Trophoblast cell (in vitro differentiated cells and primary cell): ENCODE measurements at regions not wholly inside any gene's neighbourhood (a gene's known extent, or its start where the extent isn't known, plus 50 kb on each side); places are given as distances from the start of the nearest gene placed in this dataset.

Experiments used
- DNase-seq, 2 donors: peaks; one replicate each; pipeline ENCODE4 v3.0.0-alpha.2; 2016
- H2AFZ ChIP-seq: 2 replicates; pipeline ENCODE4 v1.6.1; 2013; ENCODE audit warnings: low read length, moderate library complexity, mild to moderate bottlenecking; ENCODE audit not compliant: insufficient read depth, poor library complexity
- H2AK5ac ChIP-seq: 2 replicates; pipeline ENCODE4 v1.6.1; 2013; ENCODE audit warnings: mild to moderate bottlenecking, low read length
- H2BK120ac ChIP-seq: 2 replicates; pipeline ENCODE4 v1.6.1; 2013; ENCODE audit warnings: low read length, mild to moderate bottlenecking, moderate library complexity; ENCODE audit not compliant: insufficient read depth, poor library complexity
- H2BK12ac ChIP-seq: 2 replicates; pipeline ENCODE4 v1.6.1; 2013; ENCODE audit warnings: mild to moderate bottlenecking, low read length, moderate library complexity
- H2BK5ac ChIP-seq: 2 replicates; pipeline ENCODE4 v1.6.1; 2013; ENCODE audit warnings: low read length, low read depth, moderate library complexity, mild to moderate bottlenecking; ENCODE audit not compliant: poor library complexity
- H3K14ac ChIP-seq: 2 replicates; pipeline ENCODE4 v1.6.1; 2013; ENCODE audit warnings: mild to moderate bottlenecking, low read length
- H3K18ac ChIP-seq: 2 replicates; pipeline ENCODE4 v1.6.1; 2013; ENCODE audit warnings: mild to moderate bottlenecking, low read length
- H3K23ac ChIP-seq: 2 replicates; pipeline ENCODE4 v1.6.1; 2013; ENCODE audit warnings: low read length
- H3K27ac ChIP-seq: 2 replicates; pipeline ENCODE4 v1.5.1; 2013; ENCODE audit warnings: low read depth, mild to moderate bottlenecking, inconsistent platforms, low read length, moderate library complexity
- H3K27me3 ChIP-seq: 2 replicates; pipeline ENCODE4 v1.6.1; 2013; ENCODE audit warnings: inconsistent platforms, mild to moderate bottlenecking, low read length, moderate library complexity; ENCODE audit not compliant: insufficient read depth
- H3K36me3 ChIP-seq, 2 experiments: 1 replicate in 1 of 2; 2 replicates in 1 of 2; pipeline ENCODE4 v1.6.1; 2013; ENCODE audit warnings: low read length in 2 of 2, mild to moderate bottlenecking in 2 of 2, moderate library complexity in 1 of 2; ENCODE audit not compliant: insufficient read depth in 2 of 2, control insufficient read depth in 1 of 2
- H3K4ac ChIP-seq: 2 replicates; pipeline ENCODE4 v1.6.1; 2013; ENCODE audit warnings: low read depth, mild to moderate bottlenecking, low read length, moderate library complexity
- H3K4me1 ChIP-seq, 2 experiments: 1 replicate in 1 of 2; 2 replicates in 1 of 2; pipeline ENCODE4 v1.6.1; 2013; ENCODE audit warnings: low read length in 2 of 2, mild to moderate bottlenecking in 2 of 2, moderate library complexity in 1 of 2; ENCODE audit not compliant: insufficient read depth in 2 of 2, control insufficient read depth in 1 of 2
- H3K4me2 ChIP-seq: 2 replicates; pipeline ENCODE4 v1.6.1; 2013; ENCODE audit warnings: inconsistent platforms, mild to moderate bottlenecking, low read length, moderate library complexity
- H3K4me3 ChIP-seq: 2 replicates; pipeline ENCODE4 v1.5.1; 2013; ENCODE audit warnings: mild to moderate bottlenecking, low read depth, low read length, inconsistent platforms
- H3K79me1 ChIP-seq: one replicate; pipeline ENCODE4 v1.6.1; 2013; ENCODE audit warnings: low read length
- H3K79me2 ChIP-seq: 2 replicates; pipeline ENCODE4 v1.6.1; 2013; ENCODE audit warnings: low read length, mild to moderate bottlenecking; ENCODE audit not compliant: control insufficient read depth, insufficient read depth, poor library complexity
- H3K9ac ChIP-seq: 2 replicates; pipeline ENCODE4 v1.6.1; 2013; ENCODE audit warnings: mild to moderate bottlenecking, low read length
- H3K9me3 ChIP-seq: 2 replicates; pipeline ENCODE4 v1.6.1; 2013; ENCODE audit warnings: low read depth, mild to moderate bottlenecking, control low read depth, inconsistent platforms, low read length; ENCODE audit not compliant: insufficient read depth
- H4K12ac ChIP-seq: 2 replicates; pipeline ENCODE4 v1.6.1; 2013; ENCODE audit warnings: low read depth, mild to moderate bottlenecking, low read length, moderate library complexity
- H4K8ac ChIP-seq: 2 replicates; pipeline ENCODE4 v1.6.1; 2013; ENCODE audit warnings: low read depth, mild to moderate bottlenecking, low read length, moderate library complexity
- H4K91ac ChIP-seq: one replicate; pipeline ENCODE4 v1.6.1; 2013; ENCODE audit warnings: low read depth, mild to moderate bottlenecking, low read length, moderate library complexity
- WGBS: extraction: QIAGEN DNeasy Blood & Tissue Kit; methylation state at CpG from one replicate; pipeline ENCODE4 v1.1.7; 2013; ENCODE audit warnings: missing lambda C conversion rate; ENCODE audit not compliant: insufficient read length, insufficient coverage; ENCODE audit errors: extremely low coverage; 5-methylcytosine and 5-hydroxymethylcytosine counted together

DNA sequence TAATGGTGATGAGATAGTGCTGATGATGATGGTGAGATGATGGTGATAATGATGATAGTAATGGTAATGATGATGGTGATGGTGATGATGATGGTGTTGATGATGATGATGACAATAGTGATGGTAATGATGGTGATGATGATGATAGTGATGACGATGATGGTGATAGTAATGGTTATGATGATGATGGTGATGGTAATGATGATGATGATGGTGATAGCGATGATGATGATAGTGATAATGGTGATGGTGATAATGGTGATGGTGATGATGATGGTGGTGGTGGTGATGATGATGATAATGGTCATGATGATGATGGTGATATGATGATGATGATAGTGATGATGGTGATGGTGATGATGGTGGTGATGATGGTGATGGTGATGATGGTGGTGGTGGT is 384.6 kb downstream of the MATN1 start:
- 100% methylated on average over 1 of the region's 2 CpGs for WGBS
- Histone ChIP-seq H3K36me3 (no peaks in the 10 kb centered on the region), H3K4me3 (no peak overlapping the region), H3K79me1 (no peaks in the 10 kb centered on the region), H4K12ac (no peak overlapping the region), H2AFZ (no peak overlapping the region), H3K4ac (no peak overlapping the region), H3K27me3 (no peaks in the 10 kb centered on the region), H2BK120ac (no peak overlapping the region), H2BK12ac (no peak overlapping the region), H4K91ac (no peak overlapping the region), H3K9me3 (no peaks in the 10 kb centered on the region), H3K23ac (no peak overlapping the region), H3K9ac (no peak overlapping the region), H3K4me2 (no peak overlapping the region), H3K14ac (no peak overlapping the region), H4K8ac (no peak overlapping the region), H3K79me2 (no peaks in the 10 kb centered on the region), H3K27ac (no peak overlapping the region), H3K4me1 (no peaks in the 10 kb centered on the region), H3K18ac (no peak overlapping the region), H2AK5ac (no peak overlapping the region), H2BK5ac (no peak overlapping the region)
- no peak for DNase-seq

DNA sequence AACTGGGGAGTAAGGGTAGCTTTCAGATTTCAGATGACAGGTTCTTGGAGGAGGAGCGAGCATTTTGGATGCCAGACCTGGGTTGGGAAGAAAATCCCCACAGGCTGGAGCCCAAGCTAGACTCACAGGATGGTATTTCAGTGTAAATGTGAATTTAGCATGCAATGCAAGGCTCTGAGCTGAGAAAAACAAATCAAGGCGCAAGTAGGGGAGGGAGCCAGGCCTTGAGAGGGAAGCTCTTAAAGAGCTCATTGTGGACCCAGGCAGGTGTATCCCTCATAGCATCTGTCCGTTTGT is 386.1 kb downstream of the MATN1 start:
- Histone ChIP-seq H4K8ac (no peak overlapping the region), H3K36me3 (no peaks in the 10 kb centered on the region), H3K27me3 (no peaks in the 10 kb centered on the region), H2BK5ac (no peak overlapping the region), H3K23ac (no peak overlapping the region), H2BK120ac (no peak overlapping the region), H2AFZ (no peak overlapping the region), H3K9me3 (no peaks in the 10 kb centered on the region), H3K4me3 (no peak overlapping the region), H3K14ac (no peak overlapping the region), H4K91ac (no peak overlapping the region), H3K4me2 (no peak overlapping the region), H2BK12ac (no peak overlapping the region), H3K79me1 (no peaks in the 10 kb centered on the region), H3K9ac (no peak overlapping the region), H4K12ac (no peak overlapping the region), H3K18ac (no peak overlapping the region), H3K4ac (no peak overlapping the region), H2AK5ac (no peak overlapping the region), H3K79me2 (no peaks in the 10 kb centered on the region), H3K27ac (no peak overlapping the region), H3K4me1 (no peaks in the 10 kb centered on the region)
- no CpG with 5 or more reads among the region's 3 CpGs for WGBS
- no peak for DNase-seq

DNA sequence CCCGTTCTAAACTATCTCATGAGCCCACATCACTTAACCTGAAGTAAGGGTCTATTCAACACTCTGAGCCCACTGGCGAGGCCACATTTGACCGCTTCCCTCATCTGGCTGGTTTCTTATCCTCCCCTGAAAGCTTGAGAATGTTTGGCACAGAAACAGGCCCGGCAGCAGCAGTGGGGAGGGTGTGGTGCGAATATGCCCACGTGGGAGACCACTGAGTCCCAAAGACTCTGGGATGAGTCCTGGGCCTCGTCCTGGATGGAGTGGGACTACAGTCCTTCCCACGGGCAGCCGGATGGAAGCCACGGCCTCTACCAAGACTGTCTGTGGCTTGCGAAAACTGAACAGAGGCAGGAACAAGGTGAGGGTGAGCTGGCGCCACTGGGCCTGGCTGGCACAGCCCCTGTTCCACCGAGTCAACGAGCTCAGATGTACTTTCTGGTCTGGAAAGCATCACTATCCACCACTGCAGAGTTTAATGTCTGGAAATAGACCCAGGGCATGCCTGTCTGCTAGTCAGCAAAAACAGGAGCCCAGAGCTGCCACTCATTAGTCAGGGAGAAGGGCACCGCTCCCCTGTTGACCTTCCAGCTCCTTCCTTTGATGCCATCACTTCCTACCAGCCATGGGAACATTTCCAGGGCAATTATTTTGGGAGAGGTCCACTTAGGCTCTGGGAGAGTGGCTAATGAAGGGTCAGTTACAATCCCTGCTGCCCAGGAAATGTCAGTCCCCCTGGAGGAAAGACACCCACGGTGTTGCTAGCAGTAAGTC is 386.6 kb downstream of the MATN1 start:
- H2AK5ac ChIP-seq = no peak overlapping the region
- no peak overlapping the region for H3K4me3 ChIP-seq
- no peak for DNase-seq
- no peak overlapping the region for H3K4ac ChIP-seq
- H3K4me2 ChIP-seq = no peak overlapping the region
- no peak overlapping the region for H2AFZ ChIP-seq
- H3K36me3 ChIP-seq = no peaks in the 10 kb centered on the region
- H3K4me1 ChIP-seq = no peaks in the 10 kb centered on the region
- H2BK5ac ChIP-seq = no peak overlapping the region
- H3K79me2 ChIP-seq = no peaks in the 10 kb centered on the region
- no peak overlapping the region for H3K9ac ChIP-seq
- H3K14ac ChIP-seq = no peak overlapping the region
- H3K27me3 ChIP-seq = no peaks in the 10 kb centered on the region
- H3K27ac ChIP-seq = no peak overlapping the region
- H3K9me3 ChIP-seq = no peaks in the 10 kb centered on the region
- no peak overlapping the region for H4K12ac ChIP-seq
- no peaks in the 10 kb centered on the region for H3K79me1 ChIP-seq
- WGBS = no CpG with 5 or more reads among the region's 16 CpGs
- H2BK120ac ChIP-seq = no peak overlapping the region
- no peak overlapping the region for H2BK12ac ChIP-seq
- no peak overlapping the region for H3K23ac ChIP-seq
- no peak overlapping the region for H4K91ac ChIP-seq
- no peak overlapping the region for H3K18ac ChIP-seq
- H4K8ac ChIP-seq = no peak overlapping the region

DNA sequence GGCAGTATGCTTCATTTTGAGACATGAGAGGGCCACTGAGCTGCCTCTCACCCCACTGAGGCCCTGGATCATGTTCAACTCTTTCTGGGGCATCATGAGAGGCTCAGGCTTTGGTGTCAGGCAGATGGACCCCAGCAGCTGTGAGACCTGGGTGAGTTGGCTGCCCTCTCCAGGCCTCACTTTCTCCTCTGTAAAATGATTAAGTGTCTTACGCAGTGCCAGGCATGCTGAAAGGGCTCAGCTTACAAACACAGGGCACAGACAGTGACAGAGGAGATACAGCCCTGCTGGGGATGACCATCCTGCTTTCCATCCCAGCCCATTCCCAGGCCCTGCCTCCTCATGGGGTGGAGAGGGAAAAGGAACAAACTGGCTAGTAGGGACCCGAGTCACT is 387.4 kb downstream of the MATN1 start:
- H3K14ac ChIP-seq = no peak overlapping the region
- no peak overlapping the region for H4K8ac ChIP-seq
- H3K18ac ChIP-seq = no peak overlapping the region
- no peak overlapping the region for H3K9ac ChIP-seq
- H3K9me3 ChIP-seq = no peaks in the 10 kb centered on the region
- H3K4ac ChIP-seq = no peak overlapping the region
- no peak overlapping the region for H3K27ac ChIP-seq
- H2BK5ac ChIP-seq = no peak overlapping the region
- H4K91ac ChIP-seq = no peak overlapping the region
- H3K4me1 ChIP-seq = no peaks in the 10 kb centered on the region
- H2AK5ac ChIP-seq = no peak overlapping the region
- H3K23ac ChIP-seq = no peak overlapping the region
- WGBS = no CpG with 5 or more reads among the region's 2 CpGs
- no peak overlapping the region for H3K4me2 ChIP-seq
- no peak for DNase-seq
- no peaks in the 10 kb centered on the region for H3K79me1 ChIP-seq
- H4K12ac ChIP-seq = no peak overlapping the region
- no peaks in the 10 kb centered on the region for H3K27me3 ChIP-seq
- H2BK12ac ChIP-seq = no peak overlapping the region
- no peaks in the 10 kb centered on the region for H3K79me2 ChIP-seq
- H2BK120ac ChIP-seq = no peak overlapping the region
- H3K4me3 ChIP-seq = no peak overlapping the region
- no peaks in the 10 kb centered on the region for H3K36me3 ChIP-seq
- H2AFZ ChIP-seq = no peak overlapping the region
